Thoracic aorta (tissue), 2 donors: ENCODE measurements at regions not wholly inside any gene's neighbourhood (a gene's known extent, or its start where the extent isn't known, plus 50 kb on each side); places are given as distances from the start of the nearest gene placed in this dataset.

Source experiments
- ATAC-seq: fragments of 150-250 bp; one replicate; pipeline ENCODE4 v1.8.0; 2017; ENCODE audit warnings: low read depth; ENCODE audit not compliant: insufficient number of reproducible peaks, low FRiP score
- DNase-seq: peaks from one replicate; pipeline ENCODE4 v3.0.0-alpha.2; 2020; ENCODE audit warnings: low spot score
- H3K27ac ChIP-seq, 2 donors: fragments of 200-600 bp; sonication (generic); 1 replicate in 1 of 2; 2 replicates in 1 of 2; pipeline ENCODE4 v1.5.1; 2016; ENCODE audit warnings: mild to moderate bottlenecking in 2 of 2, moderate library complexity in 2 of 2
- H3K27me3 ChIP-seq: fragments of 200-600 bp; sonication (generic); replicated peaks from 2 replicates; pipeline ENCODE4 v1.6.0; 2016; ENCODE audit warnings: mild to moderate bottlenecking; ENCODE audit not compliant: insufficient read depth
- H3K36me3 ChIP-seq: fragments of 200-600 bp; sonication (generic); one replicate; pipeline ENCODE4 v1.5.1; 2016
- H3K4me1 ChIP-seq, 2 donors: fragments of 200-600 bp; sonication (generic); 1 replicate in 1 of 2; 2 replicates in 1 of 2; pipeline versions ENCODE4 v1.5.1 to v1.6.0; 2016; ENCODE audit warnings: low read depth in 2 of 2, mild to moderate bottlenecking in 1 of 2; ENCODE audit not compliant: control insufficient read depth in 1 of 2
- H3K4me3 ChIP-seq: fragments of 200-600 bp; sonication (generic); 2 replicates; pipeline ENCODE4 v1.5.1; 2016; ENCODE audit warnings: mild to moderate bottlenecking
- H3K9me3 ChIP-seq: fragments of 200-600 bp; sonication (generic); 2 replicates; pipeline ENCODE4 v1.5.1; 2016
- CTCF ChIP-seq: fragments of 200-600 bp; sonication (generic); IDR thresholded peaks from one replicate; pipeline ENCODE4 v1.5.1; 2019; ENCODE audit warnings: antibody characterized with exemption

- DNase-seq = no peak
Observed at GRCh38 chr20:1798982-1799381, 96.2 kb upstream of the SIRPA start.

GRCh38 chr20:1793821-1794220 lies 101.4 kb upstream of the SIRPA start:
- TF ChIP-seq CTCF = no peak
- no peaks in the 10 kb centered on the region for H3K36me3 ChIP-seq
- DNase-seq (no peak), ATAC-seq (no peak)
- H3K4me3 ChIP-seq = no peak overlapping the region
- H3K9me3 ChIP-seq = no peaks in the 10 kb centered on the region
- H3K27me3 ChIP-seq = no peaks in the 10 kb centered on the region
- no peak overlapping the region for H3K27ac ChIP-seq
- no peaks in the 10 kb centered on the region for H3K4me1 ChIP-seq

More at GRCh38 chr20:1798982-1799381, 96.2 kb upstream of the SIRPA start:
- Histone ChIP-seq H3K36me3 (no peaks in the 10 kb centered on the region), H3K4me3 (no peak overlapping the region), H3K4me1 (peaks cover 13 to 17% of the 10 kb centered on the region in 2 donors), H3K27ac (no peak overlapping the region), H3K27me3 (no peaks in the 10 kb centered on the region), H3K9me3 (no peaks in the 10 kb centered on the region)
- no peak for TF ChIP-seq CTCF
- no peak for ATAC-seq

- Histone ChIP-seq H3K4me3 (no peak overlapping the region), H3K4me1 (no peaks in the 10 kb centered on the region), H3K27me3 (no peaks in the 10 kb centered on the region), H3K36me3 (no peaks in the 10 kb centered on the region), H3K9me3 (no peaks in the 10 kb centered on the region), H3K27ac (no peak overlapping the region)
- no peak for TF ChIP-seq CTCF
- ATAC-seq (no peak), DNase-seq (no peak)
Observed at GRCh38 chr20:1792274-1792673, 102.9 kb upstream of the SIRPA start.

GRCh38 chr20:1790386-1790785 lies 104.8 kb upstream of the SIRPA start:
- Histone ChIP-seq H3K36me3 (no peaks in the 10 kb centered on the region), H3K4me3 (no peak overlapping the region), H3K4me1 (no peaks in the 10 kb centered on the region), H3K9me3 (no peaks in the 10 kb centered on the region), H3K27ac (no peak overlapping the region), H3K27me3 (no peaks in the 10 kb centered on the region)
- ATAC-seq (no peak), DNase-seq (no peak)
- no peak for TF ChIP-seq CTCF

GRCh38 chr20:1788044-1788443 lies 107.2 kb upstream of the SIRPA start:
- H3K27ac ChIP-seq = no peak overlapping the region
- no peaks in the 10 kb centered on the region for H3K36me3 ChIP-seq
- H3K4me3 ChIP-seq = no peak overlapping the region
- ATAC-seq (no peak), DNase-seq (no peak)
- no peak for TF ChIP-seq CTCF
- no peaks in the 10 kb centered on the region for H3K27me3 ChIP-seq
- no peaks in the 10 kb centered on the region for H3K4me1 ChIP-seq
- H3K9me3 ChIP-seq = no peaks in the 10 kb centered on the region
